Epithelial cell of esophagus (primary cell): ENCODE measurements at regions not wholly inside any gene's neighbourhood (a gene's known extent, or its start where the extent isn't known, plus 50 kb on each side); places are given as distances from the start of the nearest gene placed in this dataset.

Experiments
- DNase-seq: peaks from one replicate; pipeline ENCODE4 v3.0.0; 2010; ENCODE audit warnings: low read depth
- H3K4me3 ChIP-seq: 2 replicates; pipeline ENCODE4 v1.5.1; 2011; ENCODE audit warnings: mild to moderate bottlenecking, low read length, control low read depth
- TF ChIP-seq, protein P1 (sequence below): IDR thresholded peaks from 2 replicates; pipeline ENCODE4 v1.5.1; 2011; ENCODE audit warnings: low read depth, mild to moderate bottlenecking, low read length, control low read depth, inconsistent platforms; ENCODE audit not compliant: insufficient read depth; ENCODE audit errors: missing control alignments

DNA sequence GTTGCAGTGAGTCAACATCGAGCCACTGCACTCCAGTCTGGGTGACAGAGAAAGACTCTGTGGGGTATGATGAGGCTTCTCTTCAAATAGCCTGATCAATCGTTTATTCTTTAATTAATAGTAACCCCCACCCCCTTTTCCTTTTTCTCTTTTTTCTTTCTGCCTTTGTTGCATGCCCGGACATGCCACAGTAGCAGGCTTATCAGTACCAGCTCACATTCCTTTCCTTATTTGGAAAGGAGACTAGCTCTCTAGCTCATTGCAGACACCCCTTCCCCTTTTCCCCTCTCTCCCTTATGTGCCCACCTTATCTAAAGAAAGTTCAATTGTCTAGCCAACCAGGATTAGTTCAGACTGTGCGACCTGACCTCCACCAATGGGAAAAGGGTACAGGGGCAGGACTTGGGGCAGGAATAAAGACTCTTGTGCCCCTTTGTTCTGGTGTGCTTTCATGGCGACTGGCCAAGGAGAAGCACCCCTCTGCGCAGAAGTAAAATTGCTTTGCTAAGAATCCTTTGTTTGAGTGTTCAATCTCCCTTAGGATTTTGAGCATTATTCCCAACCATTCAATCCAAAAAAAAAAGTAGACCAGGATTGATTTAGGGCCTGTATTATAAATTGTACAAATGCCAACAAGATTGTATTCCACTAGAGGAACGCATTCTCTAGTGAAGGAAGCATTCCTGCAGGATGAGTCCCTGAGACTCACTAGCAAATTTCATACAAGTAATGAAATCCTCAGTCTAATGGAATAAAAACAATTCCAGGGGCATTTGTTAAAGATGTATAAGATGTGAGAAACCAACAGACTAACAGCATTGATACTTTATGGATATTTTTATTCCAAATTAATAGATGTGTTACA, 95.8 kb upstream of the SNRPN start:
- TF ChIP-seq, protein P1, sequence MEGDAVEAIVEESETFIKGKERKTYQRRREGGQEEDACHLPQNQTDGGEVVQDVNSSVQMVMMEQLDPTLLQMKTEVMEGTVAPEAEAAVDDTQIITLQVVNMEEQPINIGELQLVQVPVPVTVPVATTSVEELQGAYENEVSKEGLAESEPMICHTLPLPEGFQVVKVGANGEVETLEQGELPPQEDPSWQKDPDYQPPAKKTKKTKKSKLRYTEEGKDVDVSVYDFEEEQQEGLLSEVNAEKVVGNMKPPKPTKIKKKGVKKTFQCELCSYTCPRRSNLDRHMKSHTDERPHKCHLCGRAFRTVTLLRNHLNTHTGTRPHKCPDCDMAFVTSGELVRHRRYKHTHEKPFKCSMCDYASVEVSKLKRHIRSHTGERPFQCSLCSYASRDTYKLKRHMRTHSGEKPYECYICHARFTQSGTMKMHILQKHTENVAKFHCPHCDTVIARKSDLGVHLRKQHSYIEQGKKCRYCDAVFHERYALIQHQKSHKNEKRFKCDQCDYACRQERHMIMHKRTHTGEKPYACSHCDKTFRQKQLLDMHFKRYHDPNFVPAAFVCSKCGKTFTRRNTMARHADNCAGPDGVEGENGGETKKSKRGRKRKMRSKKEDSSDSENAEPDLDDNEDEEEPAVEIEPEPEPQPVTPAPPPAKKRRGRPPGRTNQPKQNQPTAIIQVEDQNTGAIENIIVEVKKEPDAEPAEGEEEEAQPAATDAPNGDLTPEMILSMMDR = no peak
- DNase-seq = peak; percentile 16
- H3K4me3 ChIP-seq = no peak overlapping the region

DNA sequence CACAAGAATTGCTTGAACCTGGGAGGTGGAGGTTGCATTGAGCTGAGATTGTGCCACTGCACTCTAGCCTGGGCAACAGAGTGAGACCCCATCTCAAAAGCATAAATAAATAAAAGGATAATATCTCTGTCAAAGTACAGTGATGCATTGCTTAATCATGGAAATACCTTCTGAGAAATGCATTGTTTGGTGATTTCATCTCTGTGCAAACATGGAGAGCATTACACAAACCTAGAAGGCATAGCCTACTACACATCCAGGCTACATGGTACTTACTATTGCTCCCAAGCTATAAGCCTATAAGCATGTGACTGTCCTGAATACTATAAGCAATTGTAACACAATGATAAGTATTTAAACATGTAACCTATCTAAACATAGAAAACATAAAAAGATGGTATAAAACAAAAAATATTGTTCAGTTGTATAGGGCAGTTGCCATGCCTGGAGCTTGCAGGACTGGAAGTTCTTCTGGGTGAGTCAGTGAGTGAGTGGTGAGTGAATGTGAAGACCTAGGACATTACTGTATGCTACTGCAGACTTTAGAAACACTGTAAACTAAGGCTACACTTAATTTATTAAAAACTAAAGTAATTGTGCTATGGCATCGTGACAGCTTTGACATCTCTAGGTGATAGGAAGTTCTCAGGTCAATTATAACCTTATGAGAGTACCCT, 93.6 kb upstream of the SNRPN start:
- H3K4me3 ChIP-seq = no peak overlapping the region
- TF ChIP-seq, protein P1 = no peak
- DNase-seq = peak; percentile 70

GRCh38 chr15:24862726-24863521, 91.9 kb upstream of the SNRPN start:
- H3K4me3 ChIP-seq = no peak overlapping the region
- TF ChIP-seq, protein P1 = no peak

GRCh38 chr15:24865303-24865702, 89.5 kb upstream of the SNRPN start:
- H3K4me3 ChIP-seq = no peak overlapping the region
- DNase-seq = no peak
- TF ChIP-seq, protein P1 = no peak

More at GRCh38 chr15:24862726-24863521, 91.9 kb upstream of the SNRPN start:
- peak; percentile 46 for DNase-seq

- H3K4me3 ChIP-seq = no peak overlapping the region
- TF ChIP-seq, protein P1 = no peak
- DNase-seq = peak; percentile 27
Observed at GRCh38 chr15:24877174-24877573, 77.6 kb upstream of the SNRPN start.

- DNase-seq = peak; percentile 47
- TF ChIP-seq, protein P1 = no peak
- peak overlapping the region; percentile 52 for H3K4me3 ChIP-seq
Observed at GRCh38 chr15:24878153-24878552, 76.6 kb upstream of the SNRPN start.
